ENCODE measurements at regions not wholly inside any gene's neighbourhood (a gene's known extent, or its start where the extent isn't known, plus 50 kb on each side); places are given as distances from the start of the nearest gene placed in this dataset.

DNA sequence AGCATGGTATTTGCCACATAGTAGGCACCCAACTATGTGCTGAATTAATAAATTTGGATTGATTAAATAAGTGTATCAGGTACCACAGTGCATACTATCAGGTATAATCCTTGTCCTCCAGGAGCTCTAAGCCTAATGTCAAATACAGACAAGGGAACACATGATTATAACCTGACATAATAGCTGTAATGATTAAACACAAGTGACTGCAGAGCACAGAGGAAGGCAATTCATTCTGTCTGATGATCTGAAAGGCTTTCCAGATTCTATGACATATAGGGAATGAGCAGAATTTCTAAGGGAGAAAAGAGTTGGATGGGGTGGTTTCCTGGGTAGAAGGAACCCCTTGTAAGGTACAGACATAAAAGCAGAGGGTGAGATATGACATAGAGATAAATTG lies 273.5 kb downstream of the KIF2B start:
- DNase-seq (ENCODE audit: low read depth): no peak
- TF ChIP-seq, protein P1, sequence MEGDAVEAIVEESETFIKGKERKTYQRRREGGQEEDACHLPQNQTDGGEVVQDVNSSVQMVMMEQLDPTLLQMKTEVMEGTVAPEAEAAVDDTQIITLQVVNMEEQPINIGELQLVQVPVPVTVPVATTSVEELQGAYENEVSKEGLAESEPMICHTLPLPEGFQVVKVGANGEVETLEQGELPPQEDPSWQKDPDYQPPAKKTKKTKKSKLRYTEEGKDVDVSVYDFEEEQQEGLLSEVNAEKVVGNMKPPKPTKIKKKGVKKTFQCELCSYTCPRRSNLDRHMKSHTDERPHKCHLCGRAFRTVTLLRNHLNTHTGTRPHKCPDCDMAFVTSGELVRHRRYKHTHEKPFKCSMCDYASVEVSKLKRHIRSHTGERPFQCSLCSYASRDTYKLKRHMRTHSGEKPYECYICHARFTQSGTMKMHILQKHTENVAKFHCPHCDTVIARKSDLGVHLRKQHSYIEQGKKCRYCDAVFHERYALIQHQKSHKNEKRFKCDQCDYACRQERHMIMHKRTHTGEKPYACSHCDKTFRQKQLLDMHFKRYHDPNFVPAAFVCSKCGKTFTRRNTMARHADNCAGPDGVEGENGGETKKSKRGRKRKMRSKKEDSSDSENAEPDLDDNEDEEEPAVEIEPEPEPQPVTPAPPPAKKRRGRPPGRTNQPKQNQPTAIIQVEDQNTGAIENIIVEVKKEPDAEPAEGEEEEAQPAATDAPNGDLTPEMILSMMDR (IDR thresholded peaks at IDR 0.05; ENCODE audit: insufficient read depth, low read length): no peak
- no peak overlapping the region for H3K4me3 ChIP-seq (ENCODE audit: low read depth, low read length)

DNA sequence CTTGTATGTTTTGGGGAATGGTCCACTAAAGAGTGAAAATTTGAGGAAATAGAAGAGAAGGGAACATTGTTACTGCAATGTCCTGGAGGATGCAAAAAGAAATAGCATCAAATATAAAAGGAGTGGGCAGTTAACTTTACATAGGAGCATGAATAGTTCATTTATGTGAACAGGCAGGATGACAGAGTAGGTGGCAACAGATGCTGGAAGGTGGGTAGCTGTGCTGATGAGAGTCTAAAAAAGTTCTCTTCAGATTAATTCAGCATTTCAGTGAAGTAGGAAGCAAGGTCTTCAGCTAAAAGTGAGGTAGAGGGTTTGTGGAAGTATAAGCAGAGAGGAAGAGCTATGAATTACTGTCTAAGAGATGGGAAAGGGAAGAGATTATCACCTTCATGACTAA lies 276.5 kb downstream of the KIF2B start:
- DNase-seq (ENCODE audit: low read depth): no peak
- H3K4me3 ChIP-seq (ENCODE audit: low read depth, low read length): no peak overlapping the region
- TF ChIP-seq, protein P1 (IDR thresholded peaks at IDR 0.05; ENCODE audit: insufficient read depth, low read length): no peak

GRCh38 chr17:54102246-54102645 lies 279.5 kb downstream of the KIF2B start:
- TF ChIP-seq, protein P1 (IDR thresholded peaks at IDR 0.05; ENCODE audit: insufficient read depth, low read length): no peak
- no peak for DNase-seq (ENCODE audit: low read depth)
- H3K4me3 ChIP-seq (ENCODE audit: low read depth, low read length): no peak overlapping the region

GRCh38 chr17:54111576-54111975 lies 288.8 kb downstream of the KIF2B start:
- DNase-seq (ENCODE audit: low read depth): no peak
- TF ChIP-seq, protein P1 (IDR thresholded peaks at IDR 0.05; ENCODE audit: insufficient read depth, low read length): no peak
- no peak overlapping the region for H3K4me3 ChIP-seq (ENCODE audit: low read depth, low read length)

DNA sequence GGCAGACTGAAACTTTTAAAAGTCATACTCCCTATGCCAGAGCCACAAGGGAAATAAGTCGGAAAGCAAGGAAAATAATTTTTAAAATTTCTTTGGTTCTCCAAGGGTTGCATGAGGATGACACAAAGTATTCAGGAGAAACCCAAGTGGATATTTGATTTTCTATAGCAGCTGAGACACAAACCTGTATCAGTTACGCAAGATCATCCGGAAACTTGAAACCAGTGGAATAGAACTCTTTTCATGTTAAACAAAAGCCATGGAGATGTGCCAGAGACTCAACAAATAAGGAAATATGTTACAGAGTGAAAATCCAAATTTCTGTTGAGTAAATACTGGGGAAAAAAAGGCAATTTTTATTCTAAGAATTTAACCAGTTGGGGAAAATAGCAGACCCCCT lies 294.7 kb downstream of the KIF2B start:
- TF ChIP-seq, protein P1 (IDR thresholded peaks at IDR 0.05; ENCODE audit: insufficient read depth, low read length): no peak
- no peak for DNase-seq (ENCODE audit: low read depth)
- H3K4me3 ChIP-seq (ENCODE audit: low read depth, low read length): no peak overlapping the region

DNA sequence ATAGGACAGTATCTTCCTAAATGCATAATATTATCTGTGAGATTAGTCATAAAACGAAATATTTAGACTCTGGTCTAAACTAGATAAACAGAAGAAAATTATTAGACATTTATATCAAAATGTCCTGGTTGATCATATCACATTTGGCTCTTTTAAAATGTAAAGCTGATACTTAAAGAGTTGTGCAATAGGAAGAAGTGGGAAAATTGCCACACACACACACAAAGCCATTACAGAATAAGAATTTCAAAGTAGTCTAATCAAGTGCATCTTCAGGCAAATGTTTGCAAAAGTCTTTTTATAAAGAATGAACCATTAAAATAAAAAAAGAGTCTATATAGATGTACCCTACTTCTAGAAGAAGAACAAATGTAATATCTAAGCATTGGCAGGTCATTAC lies 301.7 kb downstream of the KIF2B start:
- DNase-seq (ENCODE audit: low read depth): no peak
- no peak overlapping the region for H3K4me3 ChIP-seq (ENCODE audit: low read depth, low read length)
- TF ChIP-seq, protein P1 (IDR thresholded peaks at IDR 0.05; ENCODE audit: insufficient read depth, low read length): no peak

- TF ChIP-seq, protein P1 (IDR thresholded peaks at IDR 0.05; ENCODE audit: insufficient read depth, low read length): no peak
- no peak for DNase-seq (ENCODE audit: low read depth)
- no peak overlapping the region for H3K4me3 ChIP-seq (ENCODE audit: low read depth, low read length)
Measured at GRCh38 chr17:54153423-54153822, 330.7 kb downstream of the KIF2B start.

Measured in fibroblast of the aortic adventitia (primary cell).